NOMO-1 treated with DMSO at 0.1 percent for 48 hours (cell line): ENCODE measurements at regions not wholly inside any gene's neighbourhood (a gene's known extent, or its start where the extent isn't known, plus 50 kb on each side); places are given as distances from the start of the nearest gene placed in this dataset.
"Not testable (repeated sequence)": the region's sequence is repeated elsewhere in the genome, so short reads cannot be mapped to it uniquely, and the experiment has no call there.

Experiments used
- DNase-seq: peaks from one replicate; lab custom pipeline; 2025; ENCODE audit not compliant: unreplicated experiment; lab: John Stamatoyannopoulos, UW

DNA sequence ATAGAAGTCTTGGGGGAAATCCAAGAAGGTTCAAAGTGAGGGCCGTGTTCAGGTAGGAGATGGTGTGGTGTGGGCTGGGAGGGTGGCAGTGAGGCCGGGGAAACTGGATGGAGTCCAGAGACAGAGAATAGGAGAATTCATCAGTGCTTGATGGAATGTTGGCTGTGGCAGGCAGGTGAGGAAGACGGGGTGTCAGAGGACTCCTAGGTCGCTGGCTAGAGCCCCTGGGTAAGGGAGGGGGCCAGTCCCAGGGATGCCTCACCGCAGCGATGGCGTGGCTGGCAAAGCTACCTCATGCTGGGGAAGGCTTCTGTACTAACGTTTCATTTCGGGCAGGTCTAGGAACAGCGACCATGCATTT lies 373.0 kb downstream of the RPS24 start:
- no peak for DNase-seq

DNA sequence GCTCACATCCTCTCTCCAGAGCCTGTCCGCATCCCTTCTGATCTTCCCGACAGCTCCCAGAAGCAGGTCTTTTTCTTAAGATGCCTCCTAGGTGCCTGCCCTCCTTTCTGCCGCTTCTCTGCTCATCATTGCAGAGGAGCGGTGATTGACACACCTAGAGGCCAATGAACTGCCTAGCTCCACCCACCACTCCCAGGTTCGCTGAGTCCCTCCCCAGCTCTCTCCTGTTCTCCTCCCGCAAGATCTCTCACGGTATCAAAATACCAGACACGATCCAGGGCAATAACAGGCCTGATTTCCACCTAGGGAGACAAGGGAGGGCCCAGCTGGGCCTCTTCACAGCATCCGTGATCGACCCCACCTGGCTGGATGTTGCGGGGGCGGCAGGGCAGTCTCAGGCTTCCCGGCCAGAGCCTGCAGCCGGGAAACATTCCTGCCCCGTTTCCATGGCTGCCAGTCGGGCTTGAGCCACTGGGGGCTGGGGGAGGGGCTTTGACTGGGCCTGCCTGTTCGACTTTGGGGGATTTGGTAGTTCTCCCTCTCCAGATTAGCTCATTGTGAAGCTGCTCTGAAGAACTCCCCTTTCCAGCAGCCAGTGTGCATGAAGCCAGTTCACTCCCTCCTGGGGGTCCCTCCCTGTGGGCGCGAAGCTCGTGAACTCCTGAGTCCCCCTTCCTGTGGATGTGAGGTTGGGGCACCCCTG lies 373.5 kb downstream of the RPS24 start:
- no peak for DNase-seq

- no peak for DNase-seq
Measured at GRCh38 chr10:78407966-78408365, 374.3 kb downstream of the RPS24 start.

DNA sequence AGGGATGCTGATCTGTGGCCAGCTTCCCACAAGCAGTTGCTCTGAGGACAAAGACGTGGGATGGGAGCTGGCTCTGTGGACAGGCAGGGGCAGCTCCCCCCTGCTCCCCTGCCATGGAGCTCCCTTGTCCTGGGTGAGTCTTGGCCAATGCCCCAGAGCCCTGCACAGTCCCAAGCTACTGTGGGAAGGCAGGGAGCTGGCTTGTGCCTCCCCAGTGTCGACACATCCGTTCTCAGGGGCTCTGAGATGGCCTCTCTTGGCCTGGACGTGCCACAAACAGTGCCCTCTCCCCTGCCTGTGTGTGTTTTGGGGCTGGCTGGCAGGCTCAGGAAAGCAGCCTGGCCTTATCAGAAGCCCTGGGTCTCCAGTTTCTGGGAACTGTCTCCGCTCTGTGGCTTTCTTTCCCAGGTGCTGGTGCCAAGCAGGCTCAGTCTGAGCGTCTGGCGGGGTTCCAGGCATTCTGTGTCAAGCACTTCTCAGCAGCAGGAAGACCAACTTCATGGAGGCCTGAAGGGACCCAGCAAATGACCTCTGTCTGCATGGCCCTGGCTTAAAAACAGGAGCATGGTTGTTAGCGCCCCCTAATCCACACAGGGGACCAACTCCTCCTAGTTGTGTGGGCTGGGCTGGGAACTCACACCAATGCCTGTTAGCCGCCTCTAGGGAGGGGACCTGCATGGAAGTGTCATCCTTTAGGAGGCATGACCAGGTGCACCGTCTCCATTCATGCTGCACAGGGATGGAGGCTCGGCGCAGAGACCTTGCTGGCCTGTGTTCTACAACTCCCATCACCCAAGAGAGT lies 375.2 kb downstream of the RPS24 start:
- DNase-seq, result no peak

- DNase-seq, result no peak
Measured at GRCh38 chr10:78410046-78410965, 376.6 kb downstream of the RPS24 start.

DNA sequence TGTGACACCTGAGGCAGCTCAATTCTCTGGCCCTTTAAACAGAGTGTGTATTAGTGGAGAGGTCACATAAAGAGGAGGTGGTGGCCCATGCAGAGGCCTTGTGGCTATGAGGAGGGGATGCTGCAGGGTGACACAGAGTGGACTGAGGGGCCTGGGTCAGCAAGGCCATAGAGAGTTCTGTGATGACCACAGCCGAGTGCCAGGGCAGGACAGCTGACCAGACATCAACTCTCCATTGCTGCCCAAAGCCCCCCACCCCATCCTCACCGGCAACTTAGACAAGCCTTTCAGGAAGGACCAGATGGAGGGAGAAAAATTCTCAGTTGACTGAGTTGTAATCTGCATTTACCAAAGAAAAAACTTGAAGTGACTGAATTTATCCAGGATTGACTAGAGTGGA lies 378.1 kb downstream of the RPS24 start:
- DNase-seq, result no peak

DNA sequence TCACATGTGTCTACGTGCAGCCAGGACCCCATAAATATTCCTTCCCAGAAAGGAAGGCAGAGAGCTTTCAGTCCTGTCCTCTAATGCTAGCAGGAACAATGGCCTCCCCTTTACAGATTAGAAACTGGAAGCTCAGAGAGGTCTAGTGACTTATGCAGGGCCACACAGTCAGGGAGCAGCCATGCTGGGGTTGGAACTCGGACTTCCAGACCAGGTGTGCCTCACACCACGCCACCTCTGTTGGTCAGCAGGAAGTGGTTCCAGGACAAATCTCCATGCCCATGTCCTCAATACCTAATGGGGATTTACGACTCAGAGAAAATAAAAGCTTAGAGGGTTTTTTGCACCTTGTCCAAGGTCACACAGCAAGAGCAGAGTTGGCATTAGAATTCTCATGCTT lies 378.9 kb downstream of the RPS24 start:
- DNase-seq, result no peak

DNA sequence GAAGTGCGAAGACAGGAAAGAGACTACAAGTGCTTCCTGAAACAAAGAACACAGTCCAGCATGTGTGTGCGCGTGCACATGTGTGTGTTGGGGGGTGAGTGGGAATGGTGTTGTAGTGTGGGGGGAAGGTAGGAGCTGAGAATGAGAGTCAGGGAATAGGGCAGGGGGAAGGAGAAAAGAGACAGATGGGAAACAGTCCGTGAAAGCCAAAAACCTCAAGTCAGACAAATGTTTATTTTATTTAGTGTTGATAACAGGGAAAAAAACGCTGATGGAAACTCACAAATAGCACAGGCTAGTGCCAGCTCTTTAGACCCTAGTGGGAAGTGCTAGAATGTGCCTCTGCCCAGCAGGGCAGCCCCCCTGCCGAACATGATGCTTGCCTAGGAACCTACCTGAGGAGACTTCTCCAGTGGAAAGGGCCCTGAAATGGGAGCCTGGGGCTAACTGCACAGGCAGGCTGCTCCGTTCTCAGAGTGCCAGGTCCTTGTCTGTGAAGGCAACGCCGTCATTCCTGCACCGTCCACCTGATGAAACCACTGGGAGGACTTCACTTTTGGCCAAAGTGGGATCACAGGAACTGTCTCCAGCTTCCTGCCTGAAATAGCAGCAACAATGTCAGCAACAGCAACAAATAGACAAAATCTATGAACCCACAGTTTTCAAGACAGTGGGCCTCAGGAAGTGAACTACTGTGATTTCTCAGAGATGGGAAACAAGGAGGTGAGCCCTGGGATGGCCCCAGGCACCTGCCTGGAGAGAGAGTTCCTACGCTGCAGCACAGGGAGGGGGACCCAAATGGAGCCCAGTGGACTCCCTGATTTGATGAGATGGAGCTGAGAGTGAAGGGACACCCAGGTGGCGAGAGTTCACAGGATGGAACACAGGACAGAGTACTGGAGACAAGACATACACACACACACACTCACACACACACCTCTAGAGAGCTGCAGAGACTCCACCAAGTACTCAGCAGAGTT lies 379.7 kb downstream of the RPS24 start:
- no peak for DNase-seq

DNA sequence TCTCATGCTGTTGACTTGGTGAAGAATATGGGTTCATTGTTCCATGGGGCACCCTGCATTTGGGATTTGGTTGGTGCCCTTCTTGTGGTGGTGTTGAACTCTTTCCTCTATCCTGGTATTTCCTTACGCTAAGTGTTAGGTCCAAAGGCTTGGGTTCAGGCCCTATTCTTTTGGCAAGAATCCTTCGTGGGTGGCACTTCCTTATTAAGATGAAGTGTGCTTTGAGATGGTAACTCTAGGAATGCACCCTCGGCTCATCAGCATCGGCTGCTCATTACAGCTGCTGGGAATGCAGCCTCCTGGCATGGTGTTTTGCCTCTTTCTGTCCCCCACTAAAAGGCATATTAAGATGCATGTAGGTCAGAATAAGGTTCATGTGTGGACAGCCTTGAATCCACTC lies 380.7 kb downstream of the RPS24 start:
- no peak for DNase-seq

GRCh38 chr10:78415111-78415510 lies 381.4 kb downstream of the RPS24 start:
- no peak for DNase-seq

DNA sequence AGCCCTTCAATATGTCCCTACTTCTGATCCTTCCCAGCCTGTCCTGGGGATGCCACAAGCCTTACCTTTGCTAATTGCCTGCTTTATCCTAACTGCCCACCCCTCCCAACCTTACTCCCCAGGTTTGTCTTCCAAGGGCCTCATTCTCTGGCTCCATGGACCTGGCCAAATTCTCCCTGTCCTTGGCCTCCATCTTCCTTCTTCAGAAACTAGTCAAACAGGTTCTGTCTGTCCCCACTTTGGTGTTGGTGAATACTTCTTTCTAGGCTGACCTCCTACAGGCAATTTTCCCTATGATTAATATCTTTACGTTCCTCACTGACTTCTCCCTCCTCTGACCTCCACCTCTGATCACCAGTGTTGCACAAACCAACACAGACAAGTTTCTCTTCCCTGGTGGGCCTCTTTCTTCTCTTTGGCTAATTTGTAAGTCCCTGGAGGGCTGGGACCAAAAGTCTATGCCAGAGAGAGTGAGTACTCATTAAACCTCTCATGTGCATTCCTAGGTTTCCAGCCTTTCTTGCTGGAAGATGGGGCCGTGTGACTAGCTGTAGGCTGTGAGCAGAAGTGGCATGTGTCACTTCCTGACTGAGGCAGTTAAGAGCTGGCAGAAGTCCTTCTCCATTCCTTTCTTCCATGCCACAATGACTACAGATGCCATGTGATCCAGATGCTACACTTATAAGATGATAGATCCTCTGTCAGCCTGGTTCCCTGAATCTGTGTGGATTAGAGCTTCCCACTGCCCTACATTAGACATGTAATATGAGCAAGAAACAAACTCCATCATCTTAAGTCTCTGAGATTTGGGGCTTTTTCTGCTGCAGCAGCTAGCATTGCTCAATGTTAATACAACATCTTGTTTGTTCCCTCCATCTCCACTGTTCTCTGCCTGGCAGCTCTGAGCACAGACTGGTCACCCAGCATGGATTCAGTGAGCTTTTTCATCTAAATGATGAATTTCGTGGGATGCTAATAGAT lies 382.7 kb downstream of the RPS24 start:
- no peak for DNase-seq

GRCh38 chr10:78417425-78418370 lies 384.0 kb downstream of the RPS24 start:
- DNase-seq, result no peak

GRCh38 chr10:78419481-78420265 lies 386.0 kb downstream of the RPS24 start:
- DNase-seq, result no peak

DNA sequence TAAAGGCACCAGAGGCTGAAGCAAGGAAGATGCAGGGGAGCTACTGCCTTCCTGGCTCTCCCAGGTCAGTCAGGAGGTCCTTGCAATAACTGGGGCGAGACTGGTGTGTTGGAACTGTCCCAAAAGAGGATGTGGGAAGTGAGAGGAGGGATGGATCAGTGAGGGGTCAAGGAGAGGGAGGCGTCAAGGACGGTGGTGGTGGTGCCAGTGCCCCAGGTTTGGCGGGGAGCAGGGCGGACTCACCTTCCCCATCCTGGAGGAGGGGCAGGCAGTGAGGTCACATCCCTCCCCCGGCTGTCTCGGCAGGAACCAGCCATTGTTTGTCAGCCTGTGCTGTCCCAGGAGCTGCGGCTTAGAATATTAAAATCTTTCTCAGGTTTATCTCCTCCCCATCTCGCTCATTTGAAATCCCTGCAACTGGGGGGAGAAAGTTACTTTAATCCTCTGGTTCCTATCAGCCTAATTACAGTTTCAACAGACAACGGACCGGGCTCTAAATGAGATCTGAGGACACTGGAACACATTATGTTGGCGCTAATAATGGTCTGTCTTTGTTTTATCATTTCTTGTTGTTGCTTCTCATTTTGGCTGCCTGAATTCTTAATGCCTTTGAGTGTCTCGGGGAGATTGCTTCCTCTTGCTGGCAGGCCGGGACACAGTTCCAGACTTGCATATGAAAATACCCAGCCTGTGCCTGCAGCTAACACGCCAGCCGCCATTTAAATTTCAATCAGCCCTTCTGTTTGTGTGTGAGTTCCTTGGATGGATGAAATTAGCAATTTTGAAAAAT lies 387.5 kb downstream of the RPS24 start:
- no peak for DNase-seq

GRCh38 chr10:78424050-78424449 lies 390.4 kb downstream of the RPS24 start:
- DNase-seq, result not testable (repeated sequence)

- DNase-seq, result peak; percentile 10
Measured at GRCh38 chr10:78424723-78425122, 391.1 kb downstream of the RPS24 start.

- no peak for DNase-seq
Measured at GRCh38 chr10:78426181-78426580, 392.5 kb downstream of the RPS24 start.
